CD14-positive monocyte (primary cell): ENCODE measurements at regions not wholly inside any gene's neighbourhood (a gene's known extent, or its start where the extent isn't known, plus 50 kb on each side); places are given as distances from the start of the nearest gene placed in this dataset.

Source experiments
- DNase-seq, 3 donors: peaks; one replicate each; pipeline ENCODE4 v3.0.0-alpha.2; 2011 to 2022
- H2AFZ ChIP-seq: 2 replicates; pipeline ENCODE4 v1.6.0; 2012; ENCODE audit warnings: mild to moderate bottlenecking, low read depth, low read length, inconsistent platforms; ENCODE audit not compliant: insufficient read depth, poor library complexity, severe bottlenecking
- H3K27ac ChIP-seq, 2 donors: 1 replicate in 1 of 2; 2 replicates in 1 of 2; pipeline ENCODE4 v1.5.1; 2012 to 2013; ENCODE audit warnings: low read length in 2 of 2, control low read depth in 1 of 2, inconsistent platforms in 1 of 2, low read depth in 1 of 2, mild to moderate bottlenecking in 1 of 2
- H3K27me3 ChIP-seq, 2 donors: one replicate each; pipeline versions ENCODE4 v1.6.0 to v1.6.1; 2011 to 2013; ENCODE audit warnings: low read length in 2 of 2; ENCODE audit not compliant: control insufficient read depth in 2 of 2, insufficient read depth in 2 of 2
- H3K36me3 ChIP-seq, 2 donors: replicated peaks in 1 of 2; 1 replicate in 1 of 2; 2 replicates in 1 of 2; pipeline versions ENCODE4 v1.5.1 to v1.6.1; 2012 to 2013; ENCODE audit warnings: low read length in 2 of 2, control low read depth in 1 of 2, inconsistent platforms in 1 of 2, mild to moderate bottlenecking in 1 of 2; ENCODE audit not compliant: insufficient read depth in 2 of 2, control insufficient read depth in 1 of 2
- H3K4me1 ChIP-seq, 2 donors: 1 replicate in 1 of 2; 2 replicates in 1 of 2; pipeline versions ENCODE4 v1.5.1 to v1.6.1; 2012 to 2013; ENCODE audit warnings: low read length in 2 of 2, control low read depth in 1 of 2, inconsistent platforms in 1 of 2, mild to moderate bottlenecking in 1 of 2, moderate library complexity in 1 of 2; ENCODE audit not compliant: insufficient read depth in 2 of 2, control insufficient read depth in 1 of 2
- H3K4me2 ChIP-seq: replicated peaks from 2 replicates; pipeline ENCODE3; 2012; ENCODE audit warnings: low read length, moderate library complexity, mild to moderate bottlenecking; ENCODE audit not compliant: poor library complexity, severe bottlenecking; ENCODE audit errors: extremely low read depth
- H3K4me3 ChIP-seq, 3 experiments: fragments of 200-600 bp in 1 of 3; sonication (generic) in 1 of 3; replicated peaks in 1 of 3; 1 replicate in 2 of 3; 2 replicates in 1 of 3; pipeline ENCODE4 v1.5.1; 2011 to 2013; ENCODE audit warnings: low read length in 3 of 3, mild to moderate bottlenecking in 3 of 3, control low read depth in 2 of 3, low read depth in 2 of 3, inconsistent platforms in 1 of 3, moderate library complexity in 1 of 3
- H3K79me2 ChIP-seq: 2 replicates; pipeline ENCODE4 v1.6.0; 2012; ENCODE audit warnings: mild to moderate bottlenecking, control low read depth, inconsistent platforms, low read length, moderate library complexity; ENCODE audit not compliant: insufficient read depth
- H3K9ac ChIP-seq: 2 replicates; pipeline ENCODE4 v1.6.0; 2017; ENCODE audit warnings: low read length, mild to moderate bottlenecking; ENCODE audit not compliant: insufficient read depth, poor library complexity, severe bottlenecking
- H3K9me3 ChIP-seq, 2 donors: replicated peaks in 1 of 2; 1 replicate in 1 of 2; 2 replicates in 1 of 2; pipeline versions ENCODE4 v1.5.1 to v1.6.1; 2012 to 2013; ENCODE audit warnings: low read length in 2 of 2, control low read depth in 1 of 2; ENCODE audit not compliant: control insufficient read depth in 1 of 2, insufficient read depth in 1 of 2
- H4K20me1 ChIP-seq: 2 replicates; pipeline ENCODE4 v1.6.0; 2012; ENCODE audit warnings: mild to moderate bottlenecking, low read length, control low read depth, moderate library complexity; ENCODE audit not compliant: insufficient read depth
- H3K27ac Mint-ChIP-seq, 7 donors: one replicate each; pipeline ENCODE4 v1.8.0; 2020; ENCODE audit warnings: mild to moderate bottlenecking in 7 of 7, mixed read lengths in 7 of 7, moderate library complexity in 6 of 7, inconsistent platforms in 2 of 7
- H3K27me3 Mint-ChIP-seq, 3 donors: one replicate each; pipeline ENCODE4 v1.8.0; 2021 to 2022; ENCODE audit warnings: low read depth in 3 of 3, mild to moderate bottlenecking in 3 of 3, mixed read lengths in 3 of 3, moderate library complexity in 3 of 3, inconsistent platforms in 1 of 3
- H3K36me3 Mint-ChIP-seq, 2 donors: one replicate each; pipeline ENCODE4 v1.8.0; 2020; ENCODE audit warnings: mixed read lengths in 2 of 2, inconsistent platforms in 1 of 2, mild to moderate bottlenecking in 1 of 2
- H3K4me1 Mint-ChIP-seq: one replicate; pipeline ENCODE4 v1.8.0; 2020; ENCODE audit warnings: mild to moderate bottlenecking, mixed read lengths
- H3K4me3 Mint-ChIP-seq, 2 donors: one replicate each; pipeline ENCODE4 v1.8.0; 2020; ENCODE audit warnings: mild to moderate bottlenecking in 2 of 2, mixed read lengths in 2 of 2, moderate library complexity in 1 of 2
- H3K9me3 Mint-ChIP-seq, 7 donors: one replicate each; pipeline ENCODE4 v1.8.0; 2020 to 2022; ENCODE audit warnings: mixed read lengths in 7 of 7, mild to moderate bottlenecking in 6 of 7, moderate library complexity in 6 of 7, inconsistent platforms in 2 of 7
- CTCF ChIP-seq: fragments of 200-600 bp; IDR thresholded peaks from one replicate; pipeline ENCODE4 v1.8.0; 2022; ENCODE audit warnings: antibody characterized with exemption, mild to moderate bottlenecking
- WGBS: methylation state at CpG from one replicate; pipeline ENCODE4 v1.1.5; 2013; ENCODE audit warnings: missing lambda C conversion rate; ENCODE audit not compliant: insufficient coverage; 5-methylcytosine and 5-hydroxymethylcytosine counted together
- intact Hi-C, 2 donors: fragments of 100-400 bp; cut with micrococcal nuclease; formaldehyde crosslinking; loops; one replicate each; pipeline versions ENCODE4 v1.15.0 to v1.15.1; 2023

- H3K4me3 Mint-ChIP-seq: no peak overlapping the region
- H3K27me3 Mint-ChIP-seq: no peaks in the 10 kb centered on the region
- H3K9me3 ChIP-seq: no peaks in the 10 kb centered on the region
- WGBS: no CpG with 5 or more reads among the region's 1 CpG
- H3K27ac Mint-ChIP-seq: no peak overlapping the region
- H3K4me1 Mint-ChIP-seq: no peaks in the 10 kb centered on the region
- no peaks in the 10 kb centered on the region for H4K20me1 ChIP-seq
- H3K4me3 ChIP-seq: no peak overlapping the region
- H3K79me2 ChIP-seq: no peaks in the 10 kb centered on the region
- peaks cover 0 to 4% (median 2%) of the 10 kb centered on the region in 7 donors for H3K9me3 Mint-ChIP-seq
- intact Hi-C loops: no loop called here
- no peak for TF ChIP-seq CTCF
- DNase-seq: no peak
- no peak overlapping the region for H3K27ac ChIP-seq
- H2AFZ ChIP-seq: no peak overlapping the region
- H3K27me3 ChIP-seq: no peaks in the 10 kb centered on the region
- no peaks in the 10 kb centered on the region for H3K4me1 ChIP-seq
- no peaks in the 10 kb centered on the region for H3K36me3 Mint-ChIP-seq
- no peak overlapping the region for H3K4me2 ChIP-seq
- H3K36me3 ChIP-seq: no peaks in the 10 kb centered on the region
- H3K9ac ChIP-seq: no peak overlapping the region
These were observed 920.1 kb downstream of the FLRT2 start for GRCh38 chr14:86450085-86450484.

GRCh38 chr14:86442135-86442534 lies 912.2 kb downstream of the FLRT2 start:
- H3K4me3 Mint-ChIP-seq: peak overlapping the region in 1 of 2 donors; percentile 63
- no peak overlapping the region for H3K27ac Mint-ChIP-seq
- Histone ChIP-seq H3K4me1 (no peaks in the 10 kb centered on the region), H3K9ac (no peak overlapping the region), H4K20me1 (no peaks in the 10 kb centered on the region), H3K27ac (no peak overlapping the region), H3K4me2 (no peak overlapping the region), H3K9me3 (no peaks in the 10 kb centered on the region), H3K79me2 (no peaks in the 10 kb centered on the region), H3K27me3 (no peaks in the 10 kb centered on the region), H2AFZ (no peak overlapping the region), H3K36me3 (no peaks in the 10 kb centered on the region), H3K4me3 (no peak overlapping the region)
- 5% methylated on average over 7 of the region's 8 CpGs for WGBS
- H3K36me3 Mint-ChIP-seq: no peaks in the 10 kb centered on the region
- intact Hi-C loops: no loop called here
- H3K9me3 Mint-ChIP-seq: peaks cover 0 to 4% (median 0%) of the 10 kb centered on the region in 7 donors
- DNase-seq: no peak
- no peak for TF ChIP-seq CTCF
- peaks cover 5% of the 10 kb centered on the region for H3K4me1 Mint-ChIP-seq
- H3K27me3 Mint-ChIP-seq: no peaks in the 10 kb centered on the region
